Keratinocyte (primary cell): ENCODE measurements at regions not wholly inside any gene's neighbourhood (a gene's known extent, or its start where the extent isn't known, plus 50 kb on each side); places are given as distances from the start of the nearest gene placed in this dataset.

ENCODE experiments used
- DNase-seq: peaks from one replicate; pipeline ENCODE4 v3.0.0-alpha.2; 2011; ENCODE audit warnings: low read depth, missing footprints, low spot score
- FAIRE-seq: peaks from 2 replicates; lab custom pipeline; 2011; peaks lifted over from hg19 to GRCh38; lab: Jason Lieb, UNC
- H2AFZ ChIP-seq: 2 replicates; pipeline ENCODE4 v1.6.0; 2012; ENCODE audit warnings: low read length, control low read depth, inconsistent platforms; ENCODE audit not compliant: control insufficient read depth
- H3K27ac ChIP-seq: 2 replicates; pipeline ENCODE4 v1.5.1; 2011; ENCODE audit warnings: low read length; ENCODE audit not compliant: control insufficient read depth, insufficient read depth
- H3K27me3 ChIP-seq: 3 replicates; pipeline ENCODE4 v1.6.0; 2011; ENCODE audit warnings: low read length; ENCODE audit not compliant: control insufficient read depth, insufficient read depth; ENCODE audit errors: extremely low read depth
- H3K36me3 ChIP-seq, 2 experiments: 2 replicates in 1 of 2; 3 replicates in 1 of 2; pipeline ENCODE4 v1.5.1; 2011; ENCODE audit warnings: low read length in 2 of 2, mild to moderate bottlenecking in 1 of 2; ENCODE audit not compliant: control insufficient read depth in 2 of 2, insufficient read depth in 2 of 2; ENCODE audit errors: extremely low read depth in 1 of 2
- H3K4me1 ChIP-seq: 3 replicates; pipeline ENCODE4 v1.5.1; 2011; ENCODE audit warnings: low read length; ENCODE audit not compliant: control insufficient read depth, insufficient read depth; ENCODE audit errors: extremely low read depth
- H3K4me2 ChIP-seq: 3 replicates; pipeline ENCODE4 v1.6.0; 2011; ENCODE audit warnings: low read depth, low read length; ENCODE audit not compliant: control insufficient read depth, insufficient read depth; ENCODE audit errors: extremely low read depth
- H3K4me3 ChIP-seq, 3 experiments: fragments of 200-600 bp in 1 of 3; sonication (generic) in 1 of 3; 2 replicates in 2 of 3; 3 replicates in 1 of 3; pipeline ENCODE4 v1.5.1; 2011 to 2016; ENCODE audit warnings: low read length in 3 of 3, mild to moderate bottlenecking in 3 of 3, control low read depth in 2 of 3, inconsistent platforms in 1 of 3, low read depth in 1 of 3, mixed read lengths in 1 of 3, mixed run types in 1 of 3, moderate library complexity in 1 of 3; ENCODE audit not compliant: control insufficient read depth in 2 of 3, insufficient read depth in 2 of 3; ENCODE audit errors: extremely low read depth in 1 of 3
- H3K79me2 ChIP-seq: 2 replicates; pipeline ENCODE4 v1.6.0; 2012; ENCODE audit warnings: low read length; ENCODE audit not compliant: control insufficient read depth, insufficient read depth
- H3K9ac ChIP-seq: 3 replicates; pipeline ENCODE4 v1.6.0; 2011; ENCODE audit warnings: low read length; ENCODE audit not compliant: control insufficient read depth, insufficient read depth; ENCODE audit errors: extremely low read depth
- H3K9me1 ChIP-seq: 3 replicates; pipeline ENCODE4 v1.6.0; 2011; ENCODE audit warnings: low read length; ENCODE audit not compliant: control insufficient read depth, insufficient read depth; ENCODE audit errors: extremely low read depth
- H3K9me3 ChIP-seq: 2 replicates; pipeline ENCODE4 v1.5.1; 2012; ENCODE audit warnings: low read depth, low read length; ENCODE audit not compliant: control insufficient read depth
- H4K20me1 ChIP-seq: 3 replicates; pipeline ENCODE4 v1.6.0; 2011; ENCODE audit warnings: low read length; ENCODE audit not compliant: control insufficient read depth, insufficient read depth; ENCODE audit errors: extremely low read depth
- CTCF ChIP-seq, 3 experiments: IDR thresholded peaks in 1 of 3; conservative IDR thresholded peaks in 1 of 3; optimal IDR thresholded peaks in 1 of 3; 2 replicates in 2 of 3; 3 replicates in 1 of 3; pipeline versions ENCODE3 to v1.5.1; 2011; ENCODE audit warnings: low read length in 3 of 3, mild to moderate bottlenecking in 3 of 3, moderate library complexity in 2 of 3, control low read depth in 1 of 3, inconsistent platforms in 1 of 3; ENCODE audit not compliant: insufficient read depth in 2 of 3; ENCODE audit errors: extremely low read depth in 1 of 3
- EZH2 ChIP-seq: IDR thresholded peaks from one replicate; pipeline ENCODE4 v1.6.1; 2012; ENCODE audit warnings: inconsistent platforms, mild to moderate bottlenecking, low read length, moderate library complexity
- dilution Hi-C: fragments of 300-500 bp; cut with MboI; formaldehyde crosslinking; loops from one replicate; pipeline ENCODE4 v1.7.0; 2020; ENCODE audit warnings: low sequenced_read_pairs; ENCODE audit not compliant: extremely low pct_ligation_motif_present

GRCh38 chr17:428414-428813 is 75.8 kb upstream of the RPH3AL start:
- dilution Hi-C loops: no loop called here
- Histone ChIP-seq H3K9me3 (peaks cover 2% of the 10 kb centered on the region), H3K36me3 (no peaks in the 10 kb centered on the region), H3K79me2 (no peaks in the 10 kb centered on the region), H3K9me1 (no peaks in the 10 kb centered on the region), H3K4me1 (no peaks in the 10 kb centered on the region), H4K20me1 (no peaks in the 10 kb centered on the region), H3K4me2 (no peak overlapping the region), H3K4me3 (no peak overlapping the region), H3K27ac (no peak overlapping the region), H3K27me3 (no peaks in the 10 kb centered on the region), H3K9ac (no peak overlapping the region), H2AFZ (no peak overlapping the region)
- DNase-seq (no peak), FAIRE-seq (no peak)
- TF ChIP-seq EZH2 (no peak), CTCF (optimal IDR thresholded peaks at IDR 0.05 in 1 of 3, IDR thresholded peaks at IDR 0.05 in 1 of 3, conservative IDR thresholded peaks at IDR 0.05 in 1 of 3; ENCODE audit: extremely low read depth in 1 of 3, insufficient read depth in 2 of 3, low read length in 3 of 3) (no peak)

DNA sequence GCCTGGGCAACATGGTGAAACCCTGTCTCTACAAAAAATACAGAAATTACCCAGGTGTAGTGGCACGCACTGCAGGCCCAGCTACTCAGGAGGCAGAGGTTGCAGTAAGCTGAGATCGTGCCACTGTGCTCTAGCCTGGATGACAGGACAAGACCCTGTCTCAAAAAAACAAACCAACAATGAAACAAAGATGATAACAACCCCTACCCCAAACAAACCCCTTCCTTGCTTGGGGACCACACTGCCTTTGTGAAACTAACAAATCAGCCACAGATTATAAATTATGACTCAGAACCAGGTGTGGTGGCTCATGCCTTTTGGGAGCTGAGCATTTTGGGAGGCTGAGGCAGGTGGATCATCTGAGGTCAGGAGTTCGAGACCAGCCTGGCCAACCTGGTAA is 75.3 kb upstream of the RPH3AL start:
- FAIRE-seq: no peak
- Histone ChIP-seq H3K36me3 (no peaks in the 10 kb centered on the region), H3K79me2 (no peaks in the 10 kb centered on the region), H3K9ac (no peak overlapping the region), H3K9me1 (no peaks in the 10 kb centered on the region), H3K9me3 (peaks cover 2% of the 10 kb centered on the region), H3K27me3 (no peaks in the 10 kb centered on the region), H2AFZ (no peak overlapping the region), H3K4me1 (no peaks in the 10 kb centered on the region), H3K4me2 (no peak overlapping the region), H3K27ac (no peak overlapping the region), H4K20me1 (no peaks in the 10 kb centered on the region), H3K4me3 (no peak overlapping the region)
- TF ChIP-seq EZH2 (no peak), CTCF (optimal IDR thresholded peaks at IDR 0.05 in 1 of 3, IDR thresholded peaks at IDR 0.05 in 1 of 3, conservative IDR thresholded peaks at IDR 0.05 in 1 of 3; ENCODE audit: extremely low read depth in 1 of 3, insufficient read depth in 2 of 3, low read length in 3 of 3) (no peak)
- DNase-seq: no peak
- dilution Hi-C loops: no loop called here
